HEK293 (cell line): ENCODE measurements at regions not wholly inside any gene's neighbourhood (a gene's known extent, or its start where the extent isn't known, plus 50 kb on each side); places are given as distances from the start of the nearest gene placed in this dataset.
A peak's percentile ranks its signal among the peaks of the same experiment; 100 is the strongest.

Source experiments
- CTCF ChIA-PET: fragments of 350-600 bp; formaldehyde crosslinking; extraction: SDS; loops from one replicate; lab custom pipeline; 2021; ENCODE audit warnings: antibody characterized with exemption; lab: Yijun Ruan, JAX
- POLR2A ChIA-PET: fragments of 300-600 bp; formaldehyde crosslinking; extraction: SDS; loops from one replicate; lab custom pipeline; 2020; ENCODE audit warnings: antibody characterized with exemption, inconsistent platforms; lab: Yijun Ruan, JAX
- H3K27ac ChIP-seq: fragments of 200-500 bp; sonication (Bioruptor generic); 2 replicates; pipeline ENCODE4 v1.5.1; 2014; ENCODE audit warnings: low read depth, low read length, control low read depth, inconsistent platforms; ENCODE audit errors: extremely low read depth
- H3K36me3 ChIP-seq, 2 experiments: fragments of 200-500 bp in 1 of 2; sonication (Bioruptor generic) in 1 of 2; 1 replicate in 1 of 2; 2 replicates in 1 of 2; pipeline ENCODE4 v1.5.1; 2014 to 2017; ENCODE audit warnings: inconsistent platforms in 2 of 2, low read length in 2 of 2; ENCODE audit not compliant: control insufficient read depth in 2 of 2, insufficient read depth in 1 of 2
- H3K4me1 ChIP-seq: fragments of 200-500 bp; sonication (Bioruptor generic); 2 replicates; pipeline ENCODE4 v1.5.1; 2014; ENCODE audit warnings: mild to moderate bottlenecking, low read length, inconsistent platforms; ENCODE audit not compliant: control insufficient read depth, insufficient read depth
- H3K4me3 ChIP-seq: 2 replicates; pipeline ENCODE4 v1.5.1; 2011; ENCODE audit warnings: low read depth, mild to moderate bottlenecking, control low read depth, low read length, moderate library complexity
- H3K9me3 ChIP-seq: fragments of 200-500 bp; sonication (Bioruptor generic); 2 replicates; pipeline ENCODE4 v1.5.1; 2014; ENCODE audit warnings: low read depth, low read length, inconsistent platforms; ENCODE audit not compliant: control insufficient read depth, insufficient read depth
- BCL11B ChIP-seq: fragments of 450-650 bp; formaldehyde crosslinking; IDR thresholded peaks from 2 replicates; pipeline ENCODE4 v1.5.1; 2016; ENCODE audit warnings: low read depth, missing biosample characterization, missing genetic modification characterization
- MZF1 ChIP-seq: fragments of 450-650 bp; formaldehyde crosslinking; IDR thresholded peaks from 2 replicates; pipeline ENCODE4 v1.5.1; 2017; ENCODE audit warnings: missing biosample characterization, missing genetic modification characterization, borderline replicate concordance
- SALL2 ChIP-seq: fragments of 450-650 bp; formaldehyde crosslinking; IDR thresholded peaks from 2 replicates; pipeline ENCODE4 v1.5.0; 2017; ENCODE audit warnings: missing biosample characterization, mild to moderate bottlenecking, missing genetic modification characterization, borderline replicate concordance
- SETDB1 ChIP-seq: IDR thresholded peaks from one replicate; pipeline ENCODE4 v1.6.1; 2017; ENCODE audit warnings: mild to moderate bottlenecking, low read length, moderate library complexity, mixed read lengths; ENCODE audit not compliant: insufficient read length
- TRIM28 ChIP-seq: IDR thresholded peaks from 2 replicates; pipeline ENCODE4 v1.6.1; 2011; ENCODE audit warnings: low read length, control low read depth, borderline replicate concordance
- ZBTB20 ChIP-seq: fragments of 450-650 bp; formaldehyde crosslinking; IDR thresholded peaks from 2 replicates; pipeline ENCODE4 v1.5.1; 2016; ENCODE audit warnings: missing biosample characterization, missing genetic modification characterization
- ZNF155 ChIP-seq: fragments of 450-650 bp; formaldehyde crosslinking; IDR thresholded peaks from 2 replicates; pipeline ENCODE4 v1.5.1; 2016; ENCODE audit warnings: missing biosample characterization, missing genetic modification characterization
- ZNF175 ChIP-seq: fragments of 450-650 bp; formaldehyde crosslinking; IDR thresholded peaks from 2 replicates; pipeline ENCODE4 v1.5.1; 2016; ENCODE audit warnings: missing biosample characterization, missing genetic modification characterization
- ZNF211 ChIP-seq: fragments of 450-650 bp; formaldehyde crosslinking; IDR thresholded peaks from 2 replicates; pipeline ENCODE4 v1.5.1; 2016; ENCODE audit warnings: low read depth, missing biosample characterization, missing genetic modification characterization
- ZNF221 ChIP-seq: fragments of 450-650 bp; formaldehyde crosslinking; IDR thresholded peaks from 2 replicates; pipeline ENCODE4 v1.5.1; 2017; ENCODE audit warnings: missing biosample characterization, missing genetic modification characterization, borderline replicate concordance
- ZNF350 ChIP-seq: fragments of 450-650 bp; formaldehyde crosslinking; IDR thresholded peaks from 2 replicates; pipeline ENCODE4 v1.5.0; 2017; ENCODE audit warnings: missing biosample characterization, mild to moderate bottlenecking, missing genetic modification characterization
- ZNF404 ChIP-seq: fragments of 450-650 bp; formaldehyde crosslinking; IDR thresholded peaks from 2 replicates; pipeline ENCODE4 v1.5.1; 2017; ENCODE audit warnings: missing biosample characterization, missing genetic modification characterization
- ZNF514 ChIP-seq: fragments of 450-650 bp; formaldehyde crosslinking; IDR thresholded peaks from 2 replicates; pipeline ENCODE4 v1.5.1; 2016; ENCODE audit warnings: missing biosample characterization, missing genetic modification characterization
- ZNF561 ChIP-seq: fragments of 450-650 bp; IDR thresholded peaks from 2 replicates; pipeline ENCODE4 v1.5.1; 2018; ENCODE audit warnings: missing biosample characterization, missing genetic modification characterization, borderline replicate concordance
- ZNF585B ChIP-seq: fragments of 450-650 bp; formaldehyde crosslinking; IDR thresholded peaks from 2 replicates; pipeline ENCODE4 v1.5.1; 2016; ENCODE audit warnings: missing biosample characterization, missing genetic modification characterization
- ZNF623 ChIP-seq: fragments of 450-650 bp; formaldehyde crosslinking; IDR thresholded peaks from 2 replicates; pipeline ENCODE4 v1.5.1; 2016; ENCODE audit warnings: missing biosample characterization, missing genetic modification characterization
- ZNF626 ChIP-seq: fragments of 450-650 bp; sonication (Bioruptor Pico); formaldehyde crosslinking; IDR thresholded peaks from 2 replicates; pipeline ENCODE4 v1.5.1; 2018; ENCODE audit warnings: missing biosample characterization, missing genetic modification characterization, inconsistent platforms
- ZNF654 ChIP-seq: fragments of 450-650 bp; formaldehyde crosslinking; IDR thresholded peaks from 2 replicates; pipeline ENCODE4 v1.5.1; 2016; ENCODE audit warnings: low read depth, missing biosample characterization, missing genetic modification characterization
- ZNF785 ChIP-seq: fragments of 450-650 bp; formaldehyde crosslinking; IDR thresholded peaks from 2 replicates; pipeline ENCODE4 v1.5.1; 2016; ENCODE audit warnings: missing biosample characterization, missing genetic modification characterization
- ZXDB ChIP-seq: fragments of 450-650 bp; formaldehyde crosslinking; IDR thresholded peaks from 2 replicates; pipeline ENCODE4 v1.5.1; 2016; ENCODE audit warnings: missing biosample characterization, missing genetic modification characterization
- TF ChIP-seq, protein P1 (sequence below): fragments of 450-650 bp; formaldehyde crosslinking; IDR thresholded peaks from 2 replicates; pipeline ENCODE4 v1.5.1; 2017; ENCODE audit warnings: missing biosample characterization, missing genetic modification characterization
- TF ChIP-seq, protein P2 (sequence below): fragments of 450-650 bp; formaldehyde crosslinking; IDR thresholded peaks from 2 replicates; pipeline ENCODE4 v1.5.1; 2016; ENCODE audit warnings: missing biosample characterization, missing genetic modification characterization
- TF ChIP-seq, protein P3 (sequence below): fragments of 450-650 bp; formaldehyde crosslinking; IDR thresholded peaks from 2 replicates; pipeline ENCODE4 v1.5.1; 2016; ENCODE audit warnings: missing biosample characterization, missing genetic modification characterization
- TF ChIP-seq, protein P4 (sequence below): fragments of 450-650 bp; formaldehyde crosslinking; IDR thresholded peaks from 2 replicates; pipeline ENCODE4 v1.5.1; 2016; ENCODE audit warnings: missing biosample characterization, missing genetic modification characterization, borderline replicate concordance

DNA sequence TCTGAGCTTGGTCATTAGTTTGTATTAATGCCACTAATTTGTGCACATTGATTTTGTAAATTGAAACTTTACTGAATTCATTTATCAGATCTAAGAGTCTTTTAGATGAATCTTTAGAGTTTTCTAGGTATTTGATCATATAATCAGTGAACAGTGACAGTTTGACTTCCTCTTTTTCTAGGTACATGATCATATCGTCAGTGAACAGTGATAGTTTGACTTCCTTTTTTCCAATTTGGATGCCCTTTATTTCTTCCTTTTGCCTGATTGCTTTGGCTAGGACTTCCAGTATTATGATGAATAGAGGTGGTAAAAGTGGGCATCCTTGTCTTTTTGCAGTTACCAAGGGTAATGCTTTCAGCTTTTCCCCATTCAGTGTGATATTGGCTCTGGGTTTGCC lies 421.4 kb upstream of the CPXCR1 start (continued):
- TF ChIP-seq, protein P1, sequence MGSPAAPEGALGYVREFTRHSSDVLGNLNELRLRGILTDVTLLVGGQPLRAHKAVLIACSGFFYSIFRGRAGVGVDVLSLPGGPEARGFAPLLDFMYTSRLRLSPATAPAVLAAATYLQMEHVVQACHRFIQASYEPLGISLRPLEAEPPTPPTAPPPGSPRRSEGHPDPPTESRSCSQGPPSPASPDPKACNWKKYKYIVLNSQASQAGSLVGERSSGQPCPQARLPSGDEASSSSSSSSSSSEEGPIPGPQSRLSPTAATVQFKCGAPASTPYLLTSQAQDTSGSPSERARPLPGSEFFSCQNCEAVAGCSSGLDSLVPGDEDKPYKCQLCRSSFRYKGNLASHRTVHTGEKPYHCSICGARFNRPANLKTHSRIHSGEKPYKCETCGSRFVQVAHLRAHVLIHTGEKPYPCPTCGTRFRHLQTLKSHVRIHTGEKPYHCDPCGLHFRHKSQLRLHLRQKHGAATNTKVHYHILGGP (tag by site-specific recombination) = no peak
- TF ChIP-seq, protein P2, sequence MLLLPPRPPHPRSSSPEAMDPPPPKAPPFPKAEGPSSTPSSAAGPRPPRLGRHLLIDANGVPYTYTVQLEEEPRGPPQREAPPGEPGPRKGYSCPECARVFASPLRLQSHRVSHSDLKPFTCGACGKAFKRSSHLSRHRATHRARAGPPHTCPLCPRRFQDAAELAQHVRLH (tag by site-specific recombination) = no peak
- TF ChIP-seq ZNF155 (tag by site-specific recombination) = no peak

DNA sequence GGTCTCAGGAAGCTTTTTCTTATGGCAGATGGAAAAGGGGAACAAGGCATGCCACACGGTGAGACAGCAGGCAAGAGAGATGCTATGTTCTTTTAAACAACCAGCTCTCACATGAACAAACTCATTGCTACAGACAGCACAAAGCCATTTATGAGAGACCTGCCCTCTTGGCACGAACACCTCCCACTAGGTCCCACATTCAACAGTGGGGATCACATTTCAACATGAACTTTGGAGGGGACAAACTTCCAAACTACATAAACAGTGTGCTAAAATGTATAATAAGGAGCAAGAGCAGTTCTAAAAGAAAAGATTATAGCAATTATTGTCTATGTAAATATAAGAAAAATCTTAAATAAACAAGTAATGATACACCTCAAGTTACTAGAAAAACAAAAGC lies 391.8 kb upstream of the CPXCR1 start:
- POLR2A ChIA-PET = no interaction called here
- CTCF ChIA-PET = no interaction called here

DNA sequence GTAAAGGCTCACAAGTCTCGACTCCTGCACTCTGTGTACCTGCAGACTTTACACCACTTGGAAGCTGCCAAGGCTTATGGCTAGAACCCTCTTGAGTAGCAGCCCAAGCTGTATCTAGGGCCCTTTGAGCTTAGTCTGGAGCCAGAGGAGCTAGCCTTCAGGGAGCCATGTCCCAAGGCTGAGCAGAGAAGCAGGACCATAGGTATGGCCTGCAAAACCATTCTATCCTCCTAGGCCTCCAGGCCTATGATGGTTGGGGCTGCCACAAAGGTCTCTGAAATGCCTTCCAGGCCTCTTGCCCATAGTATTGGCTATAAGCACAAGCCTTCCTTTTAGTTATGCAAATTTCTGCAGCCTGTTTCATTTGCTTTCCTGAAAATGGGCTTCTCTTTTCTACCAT lies 380.7 kb upstream of the CPXCR1 start:
- no peak overlapping the region for H3K27ac ChIP-seq
- H3K36me3 ChIP-seq = no peaks in the 10 kb centered on the region; a peak in 1 of 3 replicates
- peaks cover 5% of the 10 kb centered on the region for H3K9me3 ChIP-seq
- H3K4me3 ChIP-seq = no peak overlapping the region
- ChIA-PET POLR2A (no interaction called here), CTCF (no interaction called here)
- TF ChIP-seq MZF1 (tag by site-specific recombination) (no peak), ZNF585B (peak; percentile 98), SETDB1 (peak; percentile 68), TRIM28 (peak; percentile 91; the same call in 1 of the 2 replicates), ZXDB (tag by site-specific recombination) (no peak)
- no peaks in the 10 kb centered on the region for H3K4me1 ChIP-seq

More for the DNA sequence above, 391.8 kb upstream of the CPXCR1 start:
- no peak overlapping the region for H3K27ac ChIP-seq
- no peaks in the 10 kb centered on the region for H3K4me1 ChIP-seq
- no peaks in the 10 kb centered on the region for H3K36me3 ChIP-seq
- H3K9me3 ChIP-seq = no peaks in the 10 kb centered on the region; the same call in none of the 2 replicates
- no peak overlapping the region for H3K4me3 ChIP-seq
- TF ChIP-seq ZNF514 (tag by site-specific recombination) = no peak
- TF ChIP-seq, protein P3, sequence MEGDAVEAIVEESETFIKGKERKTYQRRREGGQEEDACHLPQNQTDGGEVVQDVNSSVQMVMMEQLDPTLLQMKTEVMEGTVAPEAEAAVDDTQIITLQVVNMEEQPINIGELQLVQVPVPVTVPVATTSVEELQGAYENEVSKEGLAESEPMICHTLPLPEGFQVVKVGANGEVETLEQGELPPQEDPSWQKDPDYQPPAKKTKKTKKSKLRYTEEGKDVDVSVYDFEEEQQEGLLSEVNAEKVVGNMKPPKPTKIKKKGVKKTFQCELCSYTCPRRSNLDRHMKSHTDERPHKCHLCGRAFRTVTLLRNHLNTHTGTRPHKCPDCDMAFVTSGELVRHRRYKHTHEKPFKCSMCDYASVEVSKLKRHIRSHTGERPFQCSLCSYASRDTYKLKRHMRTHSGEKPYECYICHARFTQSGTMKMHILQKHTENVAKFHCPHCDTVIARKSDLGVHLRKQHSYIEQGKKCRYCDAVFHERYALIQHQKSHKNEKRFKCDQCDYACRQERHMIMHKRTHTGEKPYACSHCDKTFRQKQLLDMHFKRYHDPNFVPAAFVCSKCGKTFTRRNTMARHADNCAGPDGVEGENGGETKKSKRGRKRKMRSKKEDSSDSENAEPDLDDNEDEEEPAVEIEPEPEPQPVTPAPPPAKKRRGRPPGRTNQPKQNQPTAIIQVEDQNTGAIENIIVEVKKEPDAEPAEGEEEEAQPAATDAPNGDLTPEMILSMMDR = no peak
- no peak for TF ChIP-seq ZNF175 (tag by site-specific recombination)
- TF ChIP-seq ZNF211 (tag by site-specific recombination) = no peak
- TF ChIP-seq SALL2 (tag by site-specific recombination) = no peak
- TF ChIP-seq ZNF654 = no peak
- TF ChIP-seq ZXDB (tag by site-specific recombination) = no peak
- no peak for TF ChIP-seq ZNF623 (tag by site-specific recombination)
- TF ChIP-seq, protein P4, sequence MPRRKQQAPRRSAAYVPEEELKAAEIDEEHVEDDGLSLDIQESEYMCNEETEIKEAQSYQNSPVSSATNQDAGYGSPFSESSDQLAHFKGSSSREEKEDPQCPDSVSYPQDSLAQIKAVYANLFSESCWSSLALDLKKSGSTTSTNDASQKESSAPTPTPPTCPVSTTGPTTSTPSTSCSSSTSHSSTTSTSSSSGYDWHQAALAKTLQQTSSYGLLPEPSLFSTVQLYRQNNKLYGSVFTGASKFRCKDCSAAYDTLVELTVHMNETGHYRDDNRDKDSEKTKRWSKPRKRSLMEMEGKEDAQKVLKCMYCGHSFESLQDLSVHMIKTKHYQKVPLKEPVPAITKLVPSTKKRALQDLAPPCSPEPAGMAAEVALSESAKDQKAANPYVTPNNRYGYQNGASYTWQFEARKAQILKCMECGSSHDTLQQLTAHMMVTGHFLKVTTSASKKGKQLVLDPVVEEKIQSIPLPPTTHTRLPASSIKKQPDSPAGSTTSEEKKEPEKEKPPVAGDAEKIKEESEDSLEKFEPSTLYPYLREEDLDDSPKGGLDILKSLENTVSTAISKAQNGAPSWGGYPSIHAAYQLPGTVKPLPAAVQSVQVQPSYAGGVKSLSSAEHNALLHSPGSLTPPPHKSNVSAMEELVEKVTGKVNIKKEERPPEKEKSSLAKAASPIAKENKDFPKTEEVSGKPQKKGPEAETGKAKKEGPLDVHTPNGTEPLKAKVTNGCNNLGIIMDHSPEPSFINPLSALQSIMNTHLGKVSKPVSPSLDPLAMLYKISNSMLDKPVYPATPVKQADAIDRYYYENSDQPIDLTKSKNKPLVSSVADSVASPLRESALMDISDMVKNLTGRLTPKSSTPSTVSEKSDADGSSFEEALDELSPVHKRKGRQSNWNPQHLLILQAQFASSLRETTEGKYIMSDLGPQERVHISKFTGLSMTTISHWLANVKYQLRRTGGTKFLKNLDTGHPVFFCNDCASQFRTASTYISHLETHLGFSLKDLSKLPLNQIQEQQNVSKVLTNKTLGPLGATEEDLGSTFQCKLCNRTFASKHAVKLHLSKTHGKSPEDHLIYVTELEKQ (tag by site-specific recombination) = no peak
- TF ChIP-seq ZBTB20 = no peak
- TF ChIP-seq ZNF561 (tag by site-specific recombination) = no peak
- no peak for TF ChIP-seq ZNF404 (tag by site-specific recombination)
- TF ChIP-seq ZNF221 = no peak
- no peak for TF ChIP-seq ZNF350 (tag by site-specific recombination)
- no peak for TF ChIP-seq ZNF626 (tag by site-specific recombination)
- TF ChIP-seq BCL11B (tag by site-specific recombination) = no peak
- no peak for TF ChIP-seq ZNF785 (tag by site-specific recombination)
- TF ChIP-seq, all 188 proteins: peak for 0
